ENCODE measurements at regions not wholly inside any gene's neighbourhood (a gene's known extent, or its start where the extent isn't known, plus 50 kb on each side); places are given as distances from the start of the nearest gene placed in this dataset.

DNA sequence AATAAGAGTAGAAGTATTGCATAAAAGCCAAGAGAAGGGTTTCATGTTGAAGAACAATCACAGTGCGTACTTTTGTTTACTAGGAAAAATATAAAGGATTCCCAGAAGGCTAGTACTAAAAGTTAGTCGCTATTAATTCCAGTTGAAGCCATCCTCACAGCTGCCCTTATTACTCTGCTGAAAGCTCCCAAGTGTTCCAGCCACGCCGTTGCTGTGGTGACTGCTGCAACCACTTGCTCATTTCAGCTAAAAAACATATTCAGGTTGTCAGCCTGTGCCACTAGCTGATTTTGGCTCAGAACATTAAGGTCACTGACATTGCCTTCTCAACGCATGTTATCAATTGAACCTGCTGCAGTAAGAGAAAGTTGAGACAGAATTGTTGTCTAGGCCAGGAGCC, 87.1 kb upstream of the FNDC3A start:
- TF ChIP-seq HNF1B (CRISPR knock-in tag; IDR thresholded peaks at IDR 0.05) (no peak), AGO1 (IDR thresholded peaks at IDR 0.05; ENCODE audit: low read depth, low read length, poor library complexity, severe bottlenecking) (no peak), ZNF101 (CRISPR knock-in tag; IDR thresholded peaks at IDR 0.05; ENCODE audit: borderline replicate concordance, low read depth) (no peak), TAF1 (CRISPR knock-in tag; IDR thresholded peaks at IDR 0.05) (no peak), CBX2 (IDR thresholded peaks at IDR 0.05; ENCODE audit: low read depth, low read length) (no peak), CBX2 (CRISPR knock-in tag; IDR thresholded peaks at IDR 0.05; ENCODE audit: low read depth) (no peak), PLRG1 (conservative IDR thresholded peaks at IDR 0.05) (no peak), MYC (CRISPR knock-in tag; IDR thresholded peaks at IDR 0.05; ENCODE audit: borderline replicate concordance) (no peak), KDM2A (CRISPR knock-in tag; IDR thresholded peaks at IDR 0.05; ENCODE audit: borderline replicate concordance, low read depth) (no peak), SNAI1 (CRISPR knock-in tag; IDR thresholded peaks at IDR 0.05; ENCODE audit: borderline replicate concordance) (no peak), ZNF510 (CRISPR knock-in tag; IDR thresholded peaks at IDR 0.05; ENCODE audit: low read depth) (no peak), EED (CRISPR knock-in tag; IDR thresholded peaks at IDR 0.05) (no peak), TOPORS (CRISPR knock-in tag; IDR thresholded peaks at IDR 0.05) (no peak), ZNF724P (CRISPR knock-in tag; IDR thresholded peaks at IDR 0.05; ENCODE audit: borderline replicate concordance) (no peak), GATAD2A (CRISPR knock-in tag; IDR thresholded peaks at IDR 0.05) (no peak)
- TF ChIP-seq, protein P1, sequence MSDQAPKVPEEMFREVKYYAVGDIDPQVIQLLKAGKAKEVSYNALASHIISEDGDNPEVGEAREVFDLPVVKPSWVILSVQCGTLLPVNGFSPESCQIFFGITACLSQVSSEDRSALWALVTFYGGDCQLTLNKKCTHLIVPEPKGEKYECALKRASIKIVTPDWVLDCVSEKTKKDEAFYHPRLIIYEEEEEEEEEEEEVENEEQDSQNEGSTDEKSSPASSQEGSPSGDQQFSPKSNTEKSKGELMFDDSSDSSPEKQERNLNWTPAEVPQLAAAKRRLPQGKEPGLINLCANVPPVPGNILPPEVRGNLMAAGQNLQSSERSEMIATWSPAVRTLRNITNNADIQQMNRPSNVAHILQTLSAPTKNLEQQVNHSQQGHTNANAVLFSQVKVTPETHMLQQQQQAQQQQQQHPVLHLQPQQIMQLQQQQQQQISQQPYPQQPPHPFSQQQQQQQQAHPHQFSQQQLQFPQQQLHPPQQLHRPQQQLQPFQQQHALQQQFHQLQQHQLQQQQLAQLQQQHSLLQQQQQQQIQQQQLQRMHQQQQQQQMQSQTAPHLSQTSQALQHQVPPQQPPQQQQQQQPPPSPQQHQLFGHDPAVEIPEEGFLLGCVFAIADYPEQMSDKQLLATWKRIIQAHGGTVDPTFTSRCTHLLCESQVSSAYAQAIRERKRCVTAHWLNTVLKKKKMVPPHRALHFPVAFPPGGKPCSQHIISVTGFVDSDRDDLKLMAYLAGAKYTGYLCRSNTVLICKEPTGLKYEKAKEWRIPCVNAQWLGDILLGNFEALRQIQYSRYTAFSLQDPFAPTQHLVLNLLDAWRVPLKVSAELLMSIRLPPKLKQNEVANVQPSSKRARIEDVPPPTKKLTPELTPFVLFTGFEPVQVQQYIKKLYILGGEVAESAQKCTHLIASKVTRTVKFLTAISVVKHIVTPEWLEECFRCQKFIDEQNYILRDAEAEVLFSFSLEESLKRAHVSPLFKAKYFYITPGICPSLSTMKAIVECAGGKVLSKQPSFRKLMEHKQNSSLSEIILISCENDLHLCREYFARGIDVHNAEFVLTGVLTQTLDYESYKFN (CRISPR knock-in tag; conservative IDR thresholded peaks at IDR 0.05) = no peak
- H3K4me2 ChIP-seq (ENCODE audit: low read depth, low read length) = no peak overlapping the region
- no peak overlapping the region for H3K9ac ChIP-seq (ENCODE audit: insufficient read depth, low read depth, low read length)
- H3K36me3 ChIP-seq (replicated peaks in 1 of 2; ENCODE audit: control insufficient read depth in 1 of 2, insufficient read depth in 2 of 2, low read length in 2 of 2) = no peaks in the 10 kb centered on the region
- ChIA-PET POLR2A (no interaction called here), CTCF (ENCODE audit: low intra/inter-chr PET ratio, low total read pairs) (no interaction called here)
- BruUV-seq (replicated peaks) = no TSS peak
- intact Hi-C loops (cut with micrococcal nuclease; ENCODE audit: unreplicated experiment) (no loop called here), in situ Hi-C loops (cut with HindIII; ENCODE audit: extremely low pct_ligation_motif_present, low pct_unique_long_range_greater_than_20kb) (no loop called here)
- H3K27ac ChIP-seq (ENCODE audit: extremely low read length, insufficient read depth, low read length) = no peak overlapping the region
- no peaks in the 10 kb centered on the region for H3K4me1 ChIP-seq (ENCODE audit: insufficient read depth, low read length)
- FAIRE-seq (no peak), DNase-seq (ENCODE audit: low spot score) (no peak), ATAC-seq (no peak)
- peaks cover 0 to 3% of the 10 kb centered on the region in 2 experiments; a peak in 1 of 5 replicates for H3K27me3 ChIP-seq (ENCODE audit: control insufficient read depth in 1 of 2, insufficient read depth in 2 of 2, low read length in 2 of 2)
- WGBS (ENCODE audit: low lambda C conversion rate) = 47% methylated on average over 5 of the region's 5 CpGs
- no peaks in the 10 kb centered on the region for H4K20me1 ChIP-seq (ENCODE audit: insufficient read depth, low read length)
- H3K79me2 ChIP-seq (ENCODE audit: insufficient read depth, low read length) = no peaks in the 10 kb centered on the region
- H3K9me3 ChIP-seq (ENCODE audit: low read length) = no peaks in the 10 kb centered on the region
- no peak overlapping the region for H2AFZ ChIP-seq (ENCODE audit: low read length)
- H3K4me3 ChIP-seq (replicated peaks in 1 of 3; ENCODE audit: insufficient read depth in 1 of 3, low read depth in 2 of 3, low read length in 3 of 3) = no peak overlapping the region

All from HepG2 (cell line).